Common myeloid progenitor, CD34-positive (primary cell): ENCODE measurements at regions not wholly inside any gene's neighbourhood (a gene's known extent, or its start where the extent isn't known, plus 50 kb on each side); places are given as distances from the start of the nearest gene placed in this dataset.

Experiments
- CTCF ChIA-PET: fragments of 350-600 bp; sonication (Branson Sonifier 250); formaldehyde crosslinking; loops from one replicate; lab custom pipeline; 2021; ENCODE audit warnings: antibody characterized with exemption; lab: Charles Lee
- POLR2A ChIA-PET: fragments of 350-600 bp; sonication (Branson Sonifier 250); formaldehyde crosslinking; loops from one replicate; lab custom pipeline; 2021; ENCODE audit warnings: antibody characterized with exemption; lab: Charles Lee
- DNase-seq, 3 donors: peaks; one replicate each; pipeline versions ENCODE4 v3.0.0 to v3.0.0-alpha.2; 2013
- H3K27ac ChIP-seq, 2 experiments: 1 replicate in 1 of 2; 2 replicates in 1 of 2; pipeline ENCODE4 v1.7.0; 2013; ENCODE audit warnings: inconsistent platforms in 2 of 2, low read length in 2 of 2, mild to moderate bottlenecking in 2 of 2, low read depth in 1 of 2, moderate library complexity in 1 of 2; ENCODE audit not compliant: severe bottlenecking in 2 of 2, insufficient read depth in 1 of 2, poor library complexity in 1 of 2
- H3K27me3 ChIP-seq, 5 experiments: replicated peaks in 2 of 5; 1 replicate in 3 of 5; 2 replicates in 2 of 5; pipeline versions ENCODE4 v1.6.1 to v1.7.0; 2013; ENCODE audit warnings: low read length in 4 of 5, mild to moderate bottlenecking in 2 of 5, moderate library complexity in 2 of 5, inconsistent platforms in 1 of 5; ENCODE audit not compliant: insufficient read depth in 5 of 5, control insufficient read depth in 4 of 5
- H3K36me3 ChIP-seq, 4 experiments: 1 replicate in 2 of 4; 2 replicates in 2 of 4; pipeline versions ENCODE4 v1.6.1 to v1.7.0; 2013; ENCODE audit warnings: low read length in 3 of 4, control low read depth in 1 of 4, mild to moderate bottlenecking in 1 of 4; ENCODE audit not compliant: control insufficient read depth in 4 of 4, insufficient read depth in 4 of 4
- H3K4me1 ChIP-seq, 4 experiments: 1 replicate in 3 of 4; 2 replicates in 1 of 4; pipeline versions ENCODE4 v1.6.1 to v1.7.1; 2013; ENCODE audit warnings: low read length in 3 of 4, mild to moderate bottlenecking in 3 of 4, control low read depth in 1 of 4, inconsistent platforms in 1 of 4, moderate library complexity in 1 of 4; ENCODE audit not compliant: control insufficient read depth in 4 of 4, insufficient read depth in 4 of 4; ENCODE audit errors: control extremely low read depth in 1 of 4
- H3K4me3 ChIP-seq, 7 experiments: 1 replicate in 4 of 7; 2 replicates in 3 of 7; pipeline versions ENCODE4 v1.5.1 to v1.7.0; 2013; ENCODE audit warnings: mild to moderate bottlenecking in 7 of 7, low read length in 6 of 7, moderate library complexity in 6 of 7, inconsistent platforms in 2 of 7, low read depth in 2 of 7, control low read depth in 1 of 7; ENCODE audit not compliant: insufficient read depth in 4 of 7, control insufficient read depth in 1 of 7; ENCODE audit errors: extremely low read depth in 1 of 7
- H3K9me3 ChIP-seq, 5 experiments: 1 replicate in 4 of 5; 2 replicates in 1 of 5; pipeline versions ENCODE4 v1.6.1 to v1.7.1; 2013; ENCODE audit warnings: low read length in 4 of 5, mild to moderate bottlenecking in 2 of 5, inconsistent platforms in 1 of 5, low read depth in 1 of 5, moderate library complexity in 1 of 5; ENCODE audit not compliant: control insufficient read depth in 4 of 5, insufficient read depth in 2 of 5; ENCODE audit errors: control extremely low read depth in 1 of 5
- WGBS: methylation state at CpG from one replicate; pipeline ENCODE4 v1.1.5; 2013; ENCODE audit not compliant: insufficient coverage; 5-methylcytosine and 5-hydroxymethylcytosine counted together

DNA sequence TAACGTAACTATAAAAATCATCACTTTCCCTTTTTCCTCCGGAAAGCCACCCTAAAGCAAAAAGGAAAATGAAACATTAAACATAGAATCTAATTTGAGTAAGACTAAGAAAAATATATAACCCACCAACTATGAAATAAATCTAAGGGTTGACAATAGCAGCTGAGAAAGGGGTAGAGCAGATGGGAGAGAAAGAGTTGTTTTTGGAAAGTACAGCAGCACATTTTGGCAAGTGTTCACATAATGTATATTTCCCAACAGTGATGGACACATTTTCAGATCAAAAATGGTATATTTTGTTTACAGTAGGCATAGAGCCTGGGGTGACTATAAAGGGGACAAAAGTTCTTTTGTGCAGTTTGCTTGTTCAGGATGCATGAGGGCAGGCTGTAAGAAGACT lies 1287.4 kb upstream of the B3GALT2 start:
- no CpG with 5 or more reads among the region's 2 CpGs for WGBS
- no peaks in the 10 kb centered on the region for H3K27me3 ChIP-seq
- no peaks in the 10 kb centered on the region for H3K9me3 ChIP-seq
- DNase-seq: no peak
- no peaks in the 10 kb centered on the region for H3K4me1 ChIP-seq
- H3K4me3 ChIP-seq: no peak overlapping the region
- H3K36me3 ChIP-seq: no peaks in the 10 kb centered on the region
- ChIA-PET POLR2A (no interaction called here), CTCF (no interaction called here)
- H3K27ac ChIP-seq: no peak overlapping the region

DNA sequence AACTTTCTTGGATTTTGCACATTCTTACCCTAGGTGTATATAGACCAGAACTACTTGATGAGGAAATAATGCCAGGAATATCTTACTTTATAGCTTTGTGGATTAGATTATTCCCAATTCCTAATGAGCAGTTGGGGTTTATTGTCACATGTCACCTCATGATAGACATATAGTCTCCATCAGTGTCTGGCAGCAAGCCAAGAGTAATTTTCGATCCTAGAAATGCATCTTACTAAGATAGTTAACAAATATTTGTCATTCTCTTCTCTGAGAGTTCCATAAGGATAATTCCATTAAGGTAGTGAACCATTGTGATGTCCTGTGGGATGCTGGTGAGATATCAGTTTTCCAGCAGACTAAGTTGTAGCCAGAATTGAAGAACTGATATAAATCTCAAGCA lies 1282.9 kb upstream of the B3GALT2 start:
- WGBS: no CpG with 5 or more reads among the region's 1 CpG
- H3K36me3 ChIP-seq: no peaks in the 10 kb centered on the region
- ChIA-PET POLR2A (no interaction called here), CTCF (no interaction called here)
- H3K9me3 ChIP-seq: no peaks in the 10 kb centered on the region
- H3K4me1 ChIP-seq: no peaks in the 10 kb centered on the region
- H3K27ac ChIP-seq: no peak overlapping the region
- no peak for DNase-seq
- H3K27me3 ChIP-seq: no peaks in the 10 kb centered on the region
- no peak overlapping the region for H3K4me3 ChIP-seq

DNA sequence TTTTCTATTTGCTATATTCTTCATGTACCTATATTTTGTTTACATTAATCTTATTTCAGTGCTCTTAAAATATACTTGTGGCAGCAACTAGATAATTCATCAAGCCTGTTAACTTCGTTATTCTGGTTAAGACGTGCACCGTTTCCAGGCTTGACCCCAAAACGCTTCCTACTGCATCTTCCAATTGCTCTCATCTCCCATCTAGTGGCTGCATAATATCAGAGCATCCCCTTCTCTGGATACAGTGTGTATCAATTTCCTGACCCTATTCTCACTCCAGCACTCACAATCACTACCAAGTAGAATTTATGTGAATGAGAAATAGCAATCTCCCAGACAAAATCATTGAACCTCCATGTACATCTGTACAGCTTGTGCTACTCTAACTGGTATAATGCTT lies 1280.3 kb upstream of the B3GALT2 start:
- Histone ChIP-seq H3K36me3 (no peaks in the 10 kb centered on the region), H3K4me3 (no peak overlapping the region), H3K9me3 (no peaks in the 10 kb centered on the region), H3K27me3 (no peaks in the 10 kb centered on the region), H3K27ac (no peak overlapping the region), H3K4me1 (no peaks in the 10 kb centered on the region)
- 87% methylated on average over 4 of the region's 4 CpGs for WGBS
- ChIA-PET POLR2A (no interaction called here), CTCF (no interaction called here)
- no peak for DNase-seq

DNA sequence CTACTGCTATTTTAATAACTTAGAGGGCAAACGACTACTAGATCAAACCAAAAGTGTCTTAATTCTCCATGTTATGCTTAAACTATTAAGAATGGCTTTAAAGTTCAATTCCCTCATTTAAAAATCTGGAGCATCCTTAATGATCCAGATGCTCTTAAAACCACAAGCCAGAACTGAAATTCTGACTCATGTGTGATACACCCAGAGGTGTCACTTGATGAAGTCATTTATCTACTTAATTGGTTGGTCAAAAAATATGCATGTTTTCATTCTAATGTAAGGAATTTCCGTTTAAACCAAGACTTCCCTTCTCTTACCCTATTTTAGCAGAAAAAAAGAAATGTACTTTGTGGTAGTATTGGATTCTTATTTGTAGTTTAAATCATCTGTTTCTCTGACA lies 1261.2 kb upstream of the B3GALT2 start:
- Histone ChIP-seq H3K36me3 (no peaks in the 10 kb centered on the region), H3K27me3 (no peaks in the 10 kb centered on the region), H3K4me1 (no peaks in the 10 kb centered on the region), H3K27ac (no peak overlapping the region), H3K9me3 (no peaks in the 10 kb centered on the region), H3K4me3 (no peak overlapping the region)
- ChIA-PET POLR2A (no interaction called here), CTCF (no interaction called here)
- no peak for DNase-seq
- WGBS: 100% methylated on average over 1 of the region's 2 CpGs

DNA sequence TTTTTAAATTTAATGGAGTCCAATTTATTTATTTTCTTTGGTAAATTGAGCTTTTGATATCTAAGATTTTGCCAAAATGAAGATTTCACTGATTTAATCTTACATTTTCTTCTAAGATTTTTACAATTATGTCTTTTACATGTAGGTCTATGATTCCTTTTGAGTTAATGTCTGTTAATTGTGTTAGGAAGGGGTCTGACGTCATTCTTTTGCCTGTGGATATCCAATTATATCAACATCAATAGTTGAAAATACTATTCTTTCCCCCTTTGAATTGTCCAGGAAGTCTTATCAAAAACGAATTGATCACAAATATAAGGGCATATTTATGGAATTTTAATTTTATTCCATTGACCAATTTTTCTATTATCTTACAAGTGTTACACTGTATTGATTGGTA lies 1258.8 kb upstream of the B3GALT2 start:
- no peaks in the 10 kb centered on the region for H3K9me3 ChIP-seq
- no CpG with 5 or more reads among the region's 2 CpGs for WGBS
- CTCF ChIA-PET: no interaction called here

DNA sequence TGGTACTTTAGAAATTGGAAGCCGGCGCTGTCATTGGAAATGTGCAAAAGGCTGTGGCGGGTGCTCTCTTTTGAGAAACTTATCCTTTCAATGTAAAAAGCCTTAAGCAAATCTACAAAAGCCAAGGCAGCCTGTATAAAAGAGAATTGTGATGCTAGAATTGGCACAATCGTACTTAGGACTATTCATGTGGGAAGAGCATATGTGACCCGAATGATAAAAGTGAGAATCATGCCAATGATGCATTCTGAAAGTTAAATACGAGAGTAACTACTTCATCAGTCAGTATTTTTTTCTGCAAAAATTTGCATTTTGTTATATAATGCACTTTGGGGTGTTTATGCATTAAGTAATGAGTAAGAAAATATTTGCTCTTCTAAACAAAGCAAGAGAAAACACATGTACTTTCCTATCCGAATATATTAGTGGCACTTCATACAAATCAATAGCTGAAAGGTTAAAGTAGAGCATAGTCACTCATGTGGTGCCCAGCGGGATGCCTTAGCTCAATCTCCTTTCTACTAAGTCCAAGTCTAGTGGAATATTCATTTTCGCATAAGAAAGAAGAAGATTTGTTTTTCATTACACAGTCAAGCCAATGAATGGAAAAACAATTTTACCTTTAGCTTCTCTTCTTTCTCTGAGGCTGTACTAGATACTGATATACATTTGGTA lies 1256.6 kb upstream of the B3GALT2 start:
- ChIA-PET POLR2A (no interaction called here), CTCF (no interaction called here)
- no peak for DNase-seq
- Histone ChIP-seq H3K27ac (no peak overlapping the region), H3K4me3 (no peak overlapping the region), H3K9me3 (no peaks in the 10 kb centered on the region), H3K36me3 (no peaks in the 10 kb centered on the region), H3K4me1 (no peaks in the 10 kb centered on the region), H3K27me3 (no peaks in the 10 kb centered on the region)
- 100% methylated on average over 3 of the region's 9 CpGs for WGBS

More for the DNA sequence above, 1258.8 kb upstream of the B3GALT2 start:
- DNase-seq: no peak
- POLR2A ChIA-PET: no interaction called here
- no peaks in the 10 kb centered on the region for H3K4me1 ChIP-seq
- no peaks in the 10 kb centered on the region for H3K36me3 ChIP-seq
- no peak overlapping the region for H3K4me3 ChIP-seq
- H3K27ac ChIP-seq: no peak overlapping the region
- no peaks in the 10 kb centered on the region for H3K27me3 ChIP-seq

DNA sequence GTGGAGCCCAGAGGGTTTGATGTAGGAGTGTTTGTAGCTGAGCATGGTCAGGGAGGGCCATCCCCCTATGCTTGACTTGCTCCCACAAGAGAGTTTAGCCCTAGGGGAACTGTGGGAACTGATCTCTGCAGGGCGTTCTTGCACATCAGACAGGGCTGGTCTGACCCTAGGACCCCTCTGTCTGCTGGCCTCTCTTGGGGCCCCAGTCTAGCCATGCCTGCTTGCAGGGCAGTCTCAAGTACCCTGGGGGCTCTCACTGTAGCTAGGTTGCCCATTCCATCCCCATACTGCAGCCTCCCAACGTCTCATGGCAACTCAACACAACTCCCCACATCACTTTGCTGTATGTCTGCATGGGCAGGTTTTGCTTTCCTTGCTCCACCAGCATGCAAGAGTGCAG lies 1250.7 kb upstream of the B3GALT2 start:
- WGBS: 90% methylated on average over 2 of the region's 2 CpGs
- ChIA-PET CTCF (no interaction called here), POLR2A (no interaction called here)
- H3K4me1 ChIP-seq: no peaks in the 10 kb centered on the region
- no peaks in the 10 kb centered on the region for H3K36me3 ChIP-seq
- no peak overlapping the region for H3K27ac ChIP-seq
- no peak for DNase-seq
- H3K4me3 ChIP-seq: no peak overlapping the region
- peaks cover 0 to 3% (median 2%) of the 10 kb centered on the region in 5 experiments for H3K9me3 ChIP-seq
- H3K27me3 ChIP-seq: no peaks in the 10 kb centered on the region
